ENCODE measurements at regions not wholly inside any gene's neighbourhood (a gene's known extent, or its start where the extent isn't known, plus 50 kb on each side); places are given as distances from the start of the nearest gene placed in this dataset.

- no peaks in the 10 kb centered on the region for H3K27me3 ChIP-seq
- H3K36me3 ChIP-seq, result no peaks in the 10 kb centered on the region
- no peak overlapping the region for H3K27ac ChIP-seq
- H3K4me3 ChIP-seq, result no peak overlapping the region
- no peak for DNase-seq (ENCODE audit: low spot score in 2 of 2)
- TF ChIP-seq POLR2A (IDR thresholded peaks at IDR 0.05) (no peak), EP300 (IDR thresholded peaks at IDR 0.05) (no peak), CTCF (IDR thresholded peaks at IDR 0.05) (no peak)
- H3K9me3 ChIP-seq, result no peaks in the 10 kb centered on the region
- WGBS, 2 donors, result 71 to 77% methylated on average over 1 of the region's 1 CpG
- peaks cover 0 to 2% (median 0%) of the 10 kb centered on the region in 4 donors for H3K4me1 ChIP-seq
Observed at GRCh38 chr1:184247671-184248070, 139.2 kb upstream of the C1orf21 start.

DNA sequence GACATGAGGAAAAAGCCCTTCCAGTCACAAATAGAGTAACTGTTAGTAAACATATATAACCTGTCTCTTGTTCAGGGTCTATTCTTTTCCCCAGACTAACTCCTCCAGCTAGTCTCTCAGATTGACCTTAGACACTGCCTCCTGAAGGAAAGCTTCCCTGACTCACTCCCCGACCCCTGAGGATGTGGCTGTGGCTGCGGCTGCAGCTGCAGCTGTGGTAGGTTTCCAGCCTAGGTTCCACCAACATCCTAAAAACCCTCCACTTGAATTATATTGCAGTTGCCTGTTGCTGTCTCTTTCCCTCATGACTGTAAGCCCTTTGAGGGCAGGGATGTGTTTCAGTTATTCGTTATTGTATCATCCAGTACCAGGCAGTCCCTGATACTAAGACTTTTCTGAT is 132.9 kb upstream of the C1orf21 start:
- Histone ChIP-seq H3K27ac (no peak overlapping the region), H3K4me1 (no peaks in the 10 kb centered on the region), H3K4me3 (no peak overlapping the region), H3K27me3 (no peaks in the 10 kb centered on the region), H3K9me3 (no peaks in the 10 kb centered on the region), H3K36me3 (no peaks in the 10 kb centered on the region)
- DNase-seq (ENCODE audit: low spot score in 2 of 2), result no peak
- WGBS, 2 donors, result 87 to 93% methylated on average over 3 of the region's 3 CpGs
- no peak for TF ChIP-seq POLR2A (IDR thresholded peaks at IDR 0.05)
- no peak for TF ChIP-seq EP300 (IDR thresholded peaks at IDR 0.05)
- no peak for TF ChIP-seq CTCF (IDR thresholded peaks at IDR 0.05)

- Histone ChIP-seq H3K27me3 (no peaks in the 10 kb centered on the region), H3K9me3 (no peaks in the 10 kb centered on the region), H3K4me3 (no peak overlapping the region), H3K27ac (no peak overlapping the region), H3K4me1 (no peaks in the 10 kb centered on the region), H3K36me3 (no peaks in the 10 kb centered on the region)
- TF ChIP-seq CTCF (IDR thresholded peaks at IDR 0.05), result no peak
- no peak for TF ChIP-seq POLR2A (IDR thresholded peaks at IDR 0.05)
- no peak for TF ChIP-seq EP300 (IDR thresholded peaks at IDR 0.05)
- no peak for DNase-seq (ENCODE audit: low spot score in 2 of 2)
- 93 to 96% methylated on average over 2 to 3 of the region's 3 CpGs for WGBS, 2 donors
Observed at GRCh38 chr1:184254849-184255248, 132.0 kb upstream of the C1orf21 start.

DNA sequence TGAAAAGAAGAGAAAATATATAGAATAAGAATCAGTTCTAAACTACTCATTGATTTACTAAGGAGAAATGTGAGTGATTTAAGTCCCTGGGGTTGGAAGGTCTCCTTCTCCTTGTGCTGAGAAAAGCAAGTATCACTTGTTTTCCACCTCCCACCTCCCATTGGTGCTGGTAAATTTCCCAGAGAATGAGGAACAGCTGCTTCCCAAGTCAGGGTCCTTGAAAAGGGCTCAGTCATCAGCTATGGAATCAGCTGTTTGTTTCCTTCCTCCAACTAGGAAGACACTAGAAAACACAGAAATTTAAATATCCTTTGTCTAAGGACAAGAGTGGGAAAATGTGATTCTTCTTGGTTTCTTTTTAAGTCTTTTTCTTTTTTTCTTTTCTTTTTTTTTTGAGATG is 131.3 kb upstream of the C1orf21 start:
- DNase-seq (ENCODE audit: low spot score in 2 of 2), result no peak
- no peaks in the 10 kb centered on the region for H3K36me3 ChIP-seq
- no peak for TF ChIP-seq POLR2A (IDR thresholded peaks at IDR 0.05)
- TF ChIP-seq CTCF (IDR thresholded peaks at IDR 0.05), result no peak
- TF ChIP-seq EP300 (IDR thresholded peaks at IDR 0.05), result no peak
- no peaks in the 10 kb centered on the region for H3K9me3 ChIP-seq
- H3K4me3 ChIP-seq, result no peak overlapping the region
- H3K27me3 ChIP-seq, result no peaks in the 10 kb centered on the region
- H3K27ac ChIP-seq, result no peak overlapping the region
- H3K4me1 ChIP-seq, result no peaks in the 10 kb centered on the region

DNA sequence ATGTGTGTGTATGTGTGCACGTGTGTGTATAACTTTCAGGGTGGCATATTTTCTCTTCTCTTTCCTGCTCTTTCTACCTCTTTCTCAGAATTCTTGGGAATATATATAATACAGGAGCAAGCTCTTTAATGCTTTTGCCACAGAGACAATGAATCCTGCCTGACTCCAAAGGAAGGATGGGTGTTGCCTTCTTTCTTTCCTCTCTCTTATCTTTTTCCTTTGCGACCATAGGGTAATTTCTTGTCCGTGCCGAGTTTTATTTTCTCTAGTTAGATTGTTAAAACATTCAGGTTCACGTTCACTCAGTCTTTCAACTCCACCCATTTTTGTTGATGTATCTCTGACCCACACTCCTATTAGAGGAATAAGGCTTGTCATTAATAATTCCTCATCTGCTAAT is 129.0 kb upstream of the C1orf21 start:
- TF ChIP-seq POLR2A (IDR thresholded peaks at IDR 0.05), result no peak
- no peak for TF ChIP-seq CTCF (IDR thresholded peaks at IDR 0.05)
- no peak for TF ChIP-seq EP300 (IDR thresholded peaks at IDR 0.05)
- H3K36me3 ChIP-seq, result no peaks in the 10 kb centered on the region
- H3K4me1 ChIP-seq, result no peaks in the 10 kb centered on the region
- H3K9me3 ChIP-seq, result no peaks in the 10 kb centered on the region
- H3K27ac ChIP-seq, result no peak overlapping the region
- 69 to 80% methylated on average over 5 of the region's 5 CpGs for WGBS, 2 donors
- DNase-seq (ENCODE audit: low spot score in 2 of 2), result no peak
- H3K27me3 ChIP-seq, result no peaks in the 10 kb centered on the region
- no peak overlapping the region for H3K4me3 ChIP-seq

All from tibial nerve (tissue), 4 donors.